ENCODE measurements at regions not wholly inside any gene's neighbourhood (a gene's known extent, or its start where the extent isn't known, plus 50 kb on each side); places are given as distances from the start of the nearest gene placed in this dataset.

- Histone ChIP-seq H3K4me1 (ENCODE audit: control insufficient read depth, extremely low read depth, insufficient read depth, low read length) (no peaks in the 10 kb centered on the region), H3K79me2 (ENCODE audit: control insufficient read depth, insufficient read depth, low read length) (no peaks in the 10 kb centered on the region), H2AFZ (ENCODE audit: control insufficient read depth, low read length) (no peak overlapping the region), H4K20me1 (ENCODE audit: control insufficient read depth, extremely low read depth, insufficient read depth, low read length) (no peaks in the 10 kb centered on the region), H3K9me3 (ENCODE audit: control insufficient read depth, low read depth, low read length) (no peaks in the 10 kb centered on the region), H3K9me1 (ENCODE audit: control insufficient read depth, extremely low read depth, insufficient read depth, low read length) (no peaks in the 10 kb centered on the region), H3K9ac (ENCODE audit: control insufficient read depth, extremely low read depth, insufficient read depth, low read length) (no peak overlapping the region), H3K4me2 (ENCODE audit: control insufficient read depth, extremely low read depth, insufficient read depth, low read depth, low read length) (no peak overlapping the region), H3K27me3 (ENCODE audit: control insufficient read depth, extremely low read depth, insufficient read depth, low read length) (peaks cover 44% of the 10 kb centered on the region), H3K27ac (ENCODE audit: control insufficient read depth, insufficient read depth, low read length) (no peak overlapping the region), H3K4me3 (ENCODE audit: control insufficient read depth in 2 of 3, extremely low read depth in 1 of 3, insufficient read depth in 2 of 3, low read depth in 1 of 3, low read length in 3 of 3) (no peak overlapping the region), H3K36me3 (ENCODE audit: control insufficient read depth in 2 of 2, extremely low read depth in 1 of 2, insufficient read depth in 2 of 2, low read length in 2 of 2) (no peaks in the 10 kb centered on the region)
- dilution Hi-C loops (cut with MboI; ENCODE audit: extremely low pct_ligation_motif_present, low sequenced_read_pairs) = no loop called here
- TF ChIP-seq CTCF (optimal IDR thresholded peaks at IDR 0.05 in 1 of 3, IDR thresholded peaks at IDR 0.05 in 1 of 3, conservative IDR thresholded peaks at IDR 0.05 in 1 of 3; ENCODE audit: extremely low read depth in 1 of 3, insufficient read depth in 2 of 3, low read length in 3 of 3) = no peak
- DNase-seq (ENCODE audit: low read depth, low spot score) = no peak
- FAIRE-seq = no peak
Observed at GRCh38 chr17:49916854-49917515, 52.0 kb upstream of the DLX4 start.

- Histone ChIP-seq H3K4me3 (ENCODE audit: control insufficient read depth in 2 of 3, extremely low read depth in 1 of 3, insufficient read depth in 2 of 3, low read depth in 1 of 3, low read length in 3 of 3) (no peak overlapping the region), H3K4me2 (ENCODE audit: control insufficient read depth, extremely low read depth, insufficient read depth, low read depth, low read length) (no peak overlapping the region), H3K9me3 (ENCODE audit: control insufficient read depth, low read depth, low read length) (no peaks in the 10 kb centered on the region), H3K4me1 (ENCODE audit: control insufficient read depth, extremely low read depth, insufficient read depth, low read length) (no peaks in the 10 kb centered on the region), H3K27ac (ENCODE audit: control insufficient read depth, insufficient read depth, low read length) (no peak overlapping the region), H3K27me3 (ENCODE audit: control insufficient read depth, extremely low read depth, insufficient read depth, low read length) (peaks cover 35% of the 10 kb centered on the region), H3K36me3 (ENCODE audit: control insufficient read depth in 2 of 2, extremely low read depth in 1 of 2, insufficient read depth in 2 of 2, low read length in 2 of 2) (no peaks in the 10 kb centered on the region), H4K20me1 (ENCODE audit: control insufficient read depth, extremely low read depth, insufficient read depth, low read length) (no peaks in the 10 kb centered on the region), H3K9me1 (ENCODE audit: control insufficient read depth, extremely low read depth, insufficient read depth, low read length) (no peaks in the 10 kb centered on the region), H2AFZ (ENCODE audit: control insufficient read depth, low read length) (no peak overlapping the region), H3K79me2 (ENCODE audit: control insufficient read depth, insufficient read depth, low read length) (no peaks in the 10 kb centered on the region), H3K9ac (ENCODE audit: control insufficient read depth, extremely low read depth, insufficient read depth, low read length) (no peak overlapping the region)
- no peak for FAIRE-seq
- TF ChIP-seq EZH2 (IDR thresholded peaks at IDR 0.05; ENCODE audit: low read length) = no peak
- TF ChIP-seq CTCF (optimal IDR thresholded peaks at IDR 0.05 in 1 of 3, IDR thresholded peaks at IDR 0.05 in 1 of 3, conservative IDR thresholded peaks at IDR 0.05 in 1 of 3; ENCODE audit: extremely low read depth in 1 of 3, insufficient read depth in 2 of 3, low read length in 3 of 3) = no peak
- DNase-seq (ENCODE audit: low read depth, low spot score) = no peak
- dilution Hi-C loops (cut with MboI; ENCODE audit: extremely low pct_ligation_motif_present, low sequenced_read_pairs) = no loop called here
Observed at GRCh38 chr17:49918591-49918990, 50.4 kb upstream of the DLX4 start.

Measured in keratinocyte (primary cell).